H7 (cell line): ENCODE measurements at regions not wholly inside any gene's neighbourhood (a gene's known extent, or its start where the extent isn't known, plus 50 kb on each side); places are given as distances from the start of the nearest gene placed in this dataset.

Experiments
- DNase-seq: peaks from one replicate; pipeline ENCODE4 v3.0.0; 2012
- H3K27me3 ChIP-seq: 2 replicates; pipeline ENCODE4 v1.6.0; 2011; ENCODE audit warnings: mild to moderate bottlenecking, low read length; ENCODE audit not compliant: control insufficient read depth, insufficient read depth
- H3K36me3 ChIP-seq: replicated peaks from 2 replicates; pipeline ENCODE4 v1.5.1; 2011; ENCODE audit warnings: low read length; ENCODE audit not compliant: control insufficient read depth, insufficient read depth
- H3K4me3 ChIP-seq: 2 replicates; pipeline ENCODE4 v1.5.1; 2011; ENCODE audit warnings: low read depth, mild to moderate bottlenecking, control low read depth, low read length, moderate library complexity; ENCODE audit not compliant: insufficient read depth

GRCh38 chr5:68793993-68794392 lies 299.8 kb upstream of the SLC30A5 start:
- Histone ChIP-seq H3K36me3 (no peaks in the 10 kb centered on the region), H3K27me3 (no peaks in the 10 kb centered on the region), H3K4me3 (no peak overlapping the region)
- no peak for DNase-seq

- no peak for DNase-seq
- Histone ChIP-seq H3K4me3 (no peak overlapping the region), H3K36me3 (no peaks in the 10 kb centered on the region), H3K27me3 (no peaks in the 10 kb centered on the region)
Measured at GRCh38 chr5:68795190-68795589, 298.6 kb upstream of the SLC30A5 start.

- Histone ChIP-seq H3K4me3 (no peak overlapping the region), H3K27me3 (no peaks in the 10 kb centered on the region), H3K36me3 (no peaks in the 10 kb centered on the region)
- DNase-seq = no peak
Measured at GRCh38 chr5:68798877-68799843, 294.7 kb upstream of the SLC30A5 start.

GRCh38 chr5:68802430-68802829 lies 291.4 kb upstream of the SLC30A5 start:
- no peak for DNase-seq
- H3K4me3 ChIP-seq = no peak overlapping the region
- no peaks in the 10 kb centered on the region for H3K27me3 ChIP-seq
- H3K36me3 ChIP-seq = no peaks in the 10 kb centered on the region

- no peaks in the 10 kb centered on the region for H3K36me3 ChIP-seq
- no peak overlapping the region for H3K4me3 ChIP-seq
- H3K27me3 ChIP-seq = no peaks in the 10 kb centered on the region
- DNase-seq = no peak
Measured at GRCh38 chr5:68803881-68804319, 289.9 kb upstream of the SLC30A5 start.

GRCh38 chr5:68804343-68804742 lies 289.5 kb upstream of the SLC30A5 start:
- Histone ChIP-seq H3K4me3 (no peak overlapping the region), H3K27me3 (no peaks in the 10 kb centered on the region), H3K36me3 (no peaks in the 10 kb centered on the region)
- DNase-seq = no peak

- no peak overlapping the region for H3K4me3 ChIP-seq
- DNase-seq = no peak
- H3K36me3 ChIP-seq = no peaks in the 10 kb centered on the region
- no peaks in the 10 kb centered on the region for H3K27me3 ChIP-seq
Measured at GRCh38 chr5:68805444-68805843, 288.4 kb upstream of the SLC30A5 start.

- Histone ChIP-seq H3K27me3 (no peaks in the 10 kb centered on the region), H3K36me3 (no peaks in the 10 kb centered on the region), H3K4me3 (no peak overlapping the region)
- no peak for DNase-seq
Measured at GRCh38 chr5:68817632-68818031, 276.2 kb upstream of the SLC30A5 start.

GRCh38 chr5:68818057-68818695 lies 275.6 kb upstream of the SLC30A5 start:
- no peaks in the 10 kb centered on the region for H3K27me3 ChIP-seq
- DNase-seq = peak; percentile 44
- H3K4me3 ChIP-seq = no peak overlapping the region
- H3K36me3 ChIP-seq = no peaks in the 10 kb centered on the region

GRCh38 chr5:68818870-68819269 lies 274.9 kb upstream of the SLC30A5 start:
- H3K27me3 ChIP-seq = no peaks in the 10 kb centered on the region
- no peak overlapping the region for H3K4me3 ChIP-seq
- H3K36me3 ChIP-seq = no peaks in the 10 kb centered on the region
- DNase-seq = no peak

- Histone ChIP-seq H3K36me3 (no peaks in the 10 kb centered on the region), H3K27me3 (no peaks in the 10 kb centered on the region), H3K4me3 (no peak overlapping the region)
- DNase-seq = no peak
Measured at GRCh38 chr5:68821056-68821455, 272.8 kb upstream of the SLC30A5 start.

GRCh38 chr5:68822796-68823195 lies 271.0 kb upstream of the SLC30A5 start:
- no peak overlapping the region for H3K4me3 ChIP-seq
- H3K36me3 ChIP-seq = no peaks in the 10 kb centered on the region
- no peaks in the 10 kb centered on the region for H3K27me3 ChIP-seq
- DNase-seq = no peak

GRCh38 chr5:68823301-68823700 lies 270.5 kb upstream of the SLC30A5 start:
- H3K27me3 ChIP-seq = no peaks in the 10 kb centered on the region
- no peaks in the 10 kb centered on the region for H3K36me3 ChIP-seq
- no peak for DNase-seq
- no peak overlapping the region for H3K4me3 ChIP-seq

GRCh38 chr5:68830377-68830898 lies 263.4 kb upstream of the SLC30A5 start:
- no peak overlapping the region for H3K4me3 ChIP-seq
- no peak for DNase-seq
- H3K27me3 ChIP-seq = no peaks in the 10 kb centered on the region
- H3K36me3 ChIP-seq = no peaks in the 10 kb centered on the region

GRCh38 chr5:68834491-68834981 lies 259.3 kb upstream of the SLC30A5 start:
- no peaks in the 10 kb centered on the region for H3K27me3 ChIP-seq
- H3K36me3 ChIP-seq = no peaks in the 10 kb centered on the region
- no peak for DNase-seq
- no peak overlapping the region for H3K4me3 ChIP-seq
